Neural progenitor cell (in vitro differentiated cells): ENCODE measurements at regions not wholly inside any gene's neighbourhood (a gene's known extent, or its start where the extent isn't known, plus 50 kb on each side); places are given as distances from the start of the nearest gene placed in this dataset.
A peak's percentile ranks its signal among the peaks of the same experiment; 100 is the strongest.

Source experiments
- DNase-seq: peaks from one replicate; pipeline ENCODE4 v3.0.0-alpha.2; 2016; ENCODE audit warnings: low spot score
- H2AFZ ChIP-seq: fragments of 200-600 bp; sonication (generic); replicated peaks from 2 replicates; pipeline ENCODE4 v1.6.1; 2016; ENCODE audit warnings: antibody characterized with exemption
- H3F3A ChIP-seq: fragments of 200-600 bp; sonication (generic); 2 replicates; pipeline ENCODE4 v1.6.1; 2016; ENCODE audit warnings: antibody characterized with exemption, low read depth
- H3K27ac ChIP-seq: fragments of 200-600 bp; sonication (generic); 2 replicates; pipeline ENCODE4 v1.5.1; 2016; ENCODE audit warnings: mild to moderate bottlenecking
- H3K27me3 ChIP-seq: fragments of 200-600 bp; sonication (generic); 2 replicates; pipeline ENCODE4 v1.6.1; 2016; ENCODE audit warnings: mild to moderate bottlenecking, moderate library complexity
- H3K36me3 ChIP-seq: fragments of 200-600 bp; sonication (generic); 2 replicates; pipeline ENCODE4 v1.5.1; 2016
- H3K4me1 ChIP-seq: fragments of 200-600 bp; sonication (generic); 2 replicates; pipeline ENCODE4 v1.6.1; 2016; ENCODE audit warnings: mixed run types
- H3K4me2 ChIP-seq: fragments of 200-600 bp; sonication (generic); 2 replicates; pipeline ENCODE4 v1.6.1; 2016
- H3K4me3 ChIP-seq: fragments of 200-600 bp; sonication (generic); 2 replicates; pipeline ENCODE4 v1.5.1; 2016
- H3K79me2 ChIP-seq: fragments of 200-600 bp; sonication (generic); 2 replicates; pipeline ENCODE4 v1.6.1; 2016; ENCODE audit warnings: low read depth
- H3K9ac ChIP-seq: fragments of 200-600 bp; sonication (generic); 2 replicates; pipeline ENCODE4 v1.6.1; 2016
- H3K9me3 ChIP-seq: fragments of 200-600 bp; sonication (generic); 2 replicates; pipeline ENCODE4 v1.5.1; 2016; ENCODE audit warnings: low read depth
- H4K20me1 ChIP-seq: fragments of 200-600 bp; sonication (generic); 2 replicates; pipeline ENCODE4 v1.6.1; 2016; ENCODE audit warnings: low read depth
- H3K27ac Mint-ChIP-seq: 3 replicates; pipeline ENCODE4 v1.8.0; 2021; ENCODE audit warnings: mixed read lengths
- H3K27me3 Mint-ChIP-seq: 2 replicates; pipeline ENCODE4 v1.8.0; 2022; ENCODE audit warnings: low read depth, mild to moderate bottlenecking, inconsistent platforms, moderate library complexity, mixed read lengths; ENCODE audit not compliant: insufficient read depth
- H3K36me3 Mint-ChIP-seq: 3 replicates; pipeline ENCODE4 v1.8.0; 2021; ENCODE audit warnings: mixed read lengths
- H3K4me1 Mint-ChIP-seq: 3 replicates; pipeline ENCODE4 v1.8.0; 2021; ENCODE audit warnings: mixed read lengths
- H3K4me3 Mint-ChIP-seq: 3 replicates; pipeline ENCODE4 v1.8.0; 2021; ENCODE audit warnings: mild to moderate bottlenecking, moderate library complexity, mixed read lengths
- H3K9me3 Mint-ChIP-seq: 3 replicates; pipeline ENCODE4 v1.8.0; 2020; ENCODE audit warnings: mixed read lengths
- EZH2 ChIP-seq: fragments of 200-600 bp; sonication (generic); IDR thresholded peaks from 2 replicates; pipeline ENCODE4 v1.6.1; 2017; ENCODE audit warnings: antibody characterized with exemption, mild to moderate bottlenecking, moderate library complexity
- EZH2phosphoT487 ChIP-seq: fragments of 200-600 bp; sonication (generic); IDR thresholded peaks from 2 replicates; pipeline ENCODE4 v1.6.1; 2017; ENCODE audit warnings: antibody characterized with exemption
- TF ChIP-seq, protein P1 (sequence below): fragments of 200-600 bp; sonication (generic); IDR thresholded peaks from 2 replicates; pipeline ENCODE4 v1.5.1; 2017; ENCODE audit warnings: antibody characterized with exemption, mild to moderate bottlenecking

DNA sequence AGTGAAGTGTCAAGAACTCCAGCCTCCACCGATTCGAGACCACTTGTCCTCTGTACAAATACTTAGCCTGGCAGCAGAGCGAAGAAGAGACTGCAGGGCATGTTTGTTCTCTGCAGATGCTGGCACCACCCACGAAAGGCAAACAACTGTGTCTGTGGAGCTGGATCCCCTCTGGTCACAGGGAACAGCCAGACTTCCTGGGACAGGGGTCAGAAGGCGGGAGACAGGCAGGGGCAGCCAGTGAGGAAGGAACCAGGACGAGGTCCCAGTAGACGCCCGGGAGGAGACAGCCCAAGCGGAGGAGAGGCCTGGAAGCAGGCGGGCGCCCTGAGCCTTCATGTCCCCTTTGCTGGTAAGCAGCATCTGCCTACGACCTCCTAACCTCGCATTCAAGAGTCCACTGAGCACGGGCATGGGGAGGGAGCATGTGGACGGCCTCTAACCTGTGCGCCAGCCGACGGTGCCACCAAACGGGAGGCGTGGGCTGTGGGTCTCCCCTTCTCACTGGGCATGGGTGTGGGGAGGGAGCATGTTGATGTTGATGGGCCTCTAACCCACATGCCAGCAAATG lies 265.5 kb downstream of the DLL1 start:
- no peak overlapping the region for H3K27ac ChIP-seq
- Mint-ChIP-seq H3K27me3 (peaks cover 3% of the 10 kb centered on the region), H3K36me3 (no peaks in the 10 kb centered on the region), H3K9me3 (peaks cover 6% of the 10 kb centered on the region), H3K4me3 (no peak overlapping the region), H3K4me1 (peaks cover 6% of the 10 kb centered on the region), H3K27ac (no peak overlapping the region)
- no peaks in the 10 kb centered on the region for H3K36me3 ChIP-seq
- H3K79me2 ChIP-seq = no peaks in the 10 kb centered on the region
- no peak for DNase-seq
- no peak overlapping the region for H3K4me2 ChIP-seq
- no peak overlapping the region for H2AFZ ChIP-seq
- no peak overlapping the region for H3K9ac ChIP-seq
- H3F3A ChIP-seq = no peaks in the 10 kb centered on the region
- H3K4me3 ChIP-seq = no peak overlapping the region
- H4K20me1 ChIP-seq = no peaks in the 10 kb centered on the region
- TF ChIP-seq EZH2phosphoT487 = no peak
- TF ChIP-seq, protein P1, sequence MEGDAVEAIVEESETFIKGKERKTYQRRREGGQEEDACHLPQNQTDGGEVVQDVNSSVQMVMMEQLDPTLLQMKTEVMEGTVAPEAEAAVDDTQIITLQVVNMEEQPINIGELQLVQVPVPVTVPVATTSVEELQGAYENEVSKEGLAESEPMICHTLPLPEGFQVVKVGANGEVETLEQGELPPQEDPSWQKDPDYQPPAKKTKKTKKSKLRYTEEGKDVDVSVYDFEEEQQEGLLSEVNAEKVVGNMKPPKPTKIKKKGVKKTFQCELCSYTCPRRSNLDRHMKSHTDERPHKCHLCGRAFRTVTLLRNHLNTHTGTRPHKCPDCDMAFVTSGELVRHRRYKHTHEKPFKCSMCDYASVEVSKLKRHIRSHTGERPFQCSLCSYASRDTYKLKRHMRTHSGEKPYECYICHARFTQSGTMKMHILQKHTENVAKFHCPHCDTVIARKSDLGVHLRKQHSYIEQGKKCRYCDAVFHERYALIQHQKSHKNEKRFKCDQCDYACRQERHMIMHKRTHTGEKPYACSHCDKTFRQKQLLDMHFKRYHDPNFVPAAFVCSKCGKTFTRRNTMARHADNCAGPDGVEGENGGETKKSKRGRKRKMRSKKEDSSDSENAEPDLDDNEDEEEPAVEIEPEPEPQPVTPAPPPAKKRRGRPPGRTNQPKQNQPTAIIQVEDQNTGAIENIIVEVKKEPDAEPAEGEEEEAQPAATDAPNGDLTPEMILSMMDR = no peak
- no peak for TF ChIP-seq EZH2
- H3K9me3 ChIP-seq = no peaks in the 10 kb centered on the region
- H3K27me3 ChIP-seq = no peaks in the 10 kb centered on the region
- no peaks in the 10 kb centered on the region for H3K4me1 ChIP-seq

DNA sequence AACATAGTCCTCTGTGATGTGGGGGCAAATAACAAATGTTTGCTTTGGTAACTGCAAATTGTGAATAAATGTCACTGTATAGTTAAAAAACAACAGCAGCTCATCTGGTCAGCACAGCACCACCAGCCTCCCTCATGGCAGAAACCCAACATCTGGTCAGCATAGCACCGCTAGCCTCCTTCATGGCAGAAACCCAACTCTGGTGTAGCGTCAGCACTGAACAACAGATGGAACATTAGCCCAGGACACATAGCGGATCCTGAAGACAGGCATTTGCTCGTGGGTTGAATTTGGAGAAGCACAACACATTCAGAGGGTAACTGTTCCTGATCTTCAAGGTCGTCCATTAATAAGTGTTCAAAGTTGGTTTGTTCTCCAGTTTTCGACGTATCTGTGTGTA lies 265.9 kb downstream of the DLL1 start:
- peaks cover 3% of the 10 kb centered on the region for H3K9me3 Mint-ChIP-seq
- no peak overlapping the region for H3K4me2 ChIP-seq
- H3K27me3 Mint-ChIP-seq = peaks cover 3% of the 10 kb centered on the region
- TF ChIP-seq, protein P1 = no peak
- no peak for TF ChIP-seq EZH2
- TF ChIP-seq EZH2phosphoT487 = no peak
- no peaks in the 10 kb centered on the region for H3K36me3 ChIP-seq
- no peak overlapping the region for H3K27ac ChIP-seq
- H3K36me3 Mint-ChIP-seq = no peaks in the 10 kb centered on the region
- H3F3A ChIP-seq = no peaks in the 10 kb centered on the region
- peaks cover 6% of the 10 kb centered on the region for H3K4me1 Mint-ChIP-seq
- H3K4me3 ChIP-seq = no peak overlapping the region
- H2AFZ ChIP-seq = no peak overlapping the region
- no peaks in the 10 kb centered on the region for H3K9me3 ChIP-seq
- H3K9ac ChIP-seq = no peak overlapping the region
- no peaks in the 10 kb centered on the region for H3K79me2 ChIP-seq
- no peaks in the 10 kb centered on the region for H3K27me3 ChIP-seq
- no peaks in the 10 kb centered on the region for H3K4me1 ChIP-seq
- DNase-seq = no peak
- peak overlapping the region; percentile 87 for H3K27ac Mint-ChIP-seq
- H4K20me1 ChIP-seq = no peaks in the 10 kb centered on the region
- H3K4me3 Mint-ChIP-seq = no peak overlapping the region

DNA sequence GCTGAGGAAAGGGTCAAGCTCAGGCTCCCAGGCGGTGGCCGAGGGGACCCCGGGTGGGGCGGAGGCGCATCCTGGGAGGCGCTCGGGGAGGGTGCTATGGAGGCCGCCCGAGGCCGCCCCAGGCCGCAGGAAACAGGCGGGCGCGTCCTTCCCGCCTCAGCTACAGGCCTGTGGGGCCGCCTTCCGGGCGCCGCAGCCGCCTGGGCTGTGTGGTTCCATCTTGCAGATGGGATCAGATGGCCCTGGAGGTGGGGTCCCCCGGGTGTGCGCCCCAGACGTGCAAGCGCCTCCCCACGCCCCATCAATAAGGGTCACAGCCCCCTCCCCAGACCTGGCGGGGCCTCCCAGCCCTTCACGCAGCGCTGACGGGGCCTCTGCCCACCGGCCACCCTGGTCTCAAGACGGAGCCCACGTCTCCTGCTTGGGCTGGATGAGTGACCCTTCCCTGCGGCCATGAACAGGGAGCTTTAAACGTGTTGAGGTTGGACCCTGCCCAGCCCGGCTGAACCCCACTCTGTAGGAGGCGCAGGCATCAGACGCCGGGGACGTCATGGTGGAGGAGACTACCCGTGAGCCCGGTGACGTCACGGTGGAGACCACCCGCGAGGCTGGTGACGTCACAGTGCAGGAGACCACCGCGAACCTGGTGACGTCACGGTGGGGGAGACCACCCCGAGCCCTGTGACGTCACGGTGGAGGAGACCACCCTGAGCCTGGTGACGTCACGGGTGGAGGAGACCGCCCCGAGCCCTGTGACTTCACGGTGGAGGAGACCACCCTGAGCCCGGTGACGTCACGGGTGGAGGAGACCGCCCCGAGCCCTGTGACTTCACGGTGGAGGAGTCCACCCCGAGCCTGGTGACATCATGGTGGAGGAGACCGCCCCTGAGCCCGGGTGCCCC lies 267.0 kb downstream of the DLL1 start:
- no peak overlapping the region for H3K4me3 Mint-ChIP-seq
- Histone ChIP-seq H3F3A (no peaks in the 10 kb centered on the region), H3K4me2 (no peak overlapping the region), H3K79me2 (no peaks in the 10 kb centered on the region), H3K27ac (no peak overlapping the region), H4K20me1 (no peaks in the 10 kb centered on the region), H2AFZ (no peak overlapping the region), H3K9me3 (no peaks in the 10 kb centered on the region), H3K36me3 (no peaks in the 10 kb centered on the region), H3K4me1 (no peaks in the 10 kb centered on the region), H3K27me3 (no peaks in the 10 kb centered on the region), H3K9ac (no peak overlapping the region), H3K4me3 (no peak overlapping the region)
- DNase-seq = no peak
- H3K27me3 Mint-ChIP-seq = peaks cover 3% of the 10 kb centered on the region
- H3K27ac Mint-ChIP-seq = no peak overlapping the region
- TF ChIP-seq EZH2phosphoT487 = no peak
- TF ChIP-seq EZH2 = no peak
- TF ChIP-seq, protein P1 = no peak
- H3K9me3 Mint-ChIP-seq = peaks cover 3% of the 10 kb centered on the region
- H3K4me1 Mint-ChIP-seq = peaks cover 9% of the 10 kb centered on the region
- no peaks in the 10 kb centered on the region for H3K36me3 Mint-ChIP-seq
